K562 (cell line): ENCODE measurements at regions not wholly inside any gene's neighbourhood (a gene's known extent, or its start where the extent isn't known, plus 50 kb on each side); places are given as distances from the start of the nearest gene placed in this dataset.

Source experiments
- ATAC-seq: fragments of 200-7000 bp; cut with Tn5 transposase; 3 replicates; pipeline ENCODE4 v1.9.1; 2020; ENCODE audit warnings: moderate library complexity
- BruUV-seq: library from RNA; stranded (reverse); fragments of 400-500 nt; replicated peaks from 2 replicates; lab custom pipeline; 2021; lab: Mats Ljungman, UMichigan
- CTCF ChIA-PET: fragments of 300-600 bp; formaldehyde crosslinking; extraction: SDS; loops from one replicate; lab custom pipeline; 2021; ENCODE audit warnings: low intra/inter-chr PET ratio; lab: Yijun Ruan, JAX
- POLR2A ChIA-PET: fragments of 300-600, 350-650 bp; sonication (Branson Sonifier 250); formaldehyde crosslinking; extraction: SDS; loops from one replicate; lab custom pipeline; 2021; ENCODE audit warnings: antibody characterized with exemption, inconsistent platforms; lab: Yijun Ruan, JAX
- DNase-seq, 4 experiments: peaks; one replicate each; pipeline versions ENCODE4 v3.0.0 to v3.0.0-alpha.2; 2011 to 2018; ENCODE audit warnings: low spot score in 3 of 4, mixed read lengths in 3 of 4; ENCODE audit errors: extremely low read depth in 1 of 4
- FAIRE-seq: peaks from 2 replicates; lab custom pipeline; 2011; peaks lifted over from hg19 to GRCh38; lab: Jason Lieb, UNC
- H2AFZ ChIP-seq: 2 replicates; pipeline ENCODE4 v1.6.0; 2011; ENCODE audit warnings: low read depth, low read length, control low read depth, inconsistent platforms
- H3K27ac ChIP-seq: fragments of 200-600 bp; 3 replicates; pipeline ENCODE4 v1.8.0; 2011; ENCODE audit warnings: low read depth, mild to moderate bottlenecking, control low read depth, inconsistent platforms, low read length, moderate library complexity, mixed read lengths; ENCODE audit errors: extremely low read depth
- H3K27me3 ChIP-seq, 2 experiments: fragments of 300-600 bp in 1 of 2; 2 replicates in 1 of 2; 3 replicates in 1 of 2; pipeline versions ENCODE4 v1.6.0 to v1.8.0; 2011; ENCODE audit warnings: inconsistent platforms in 2 of 2, low read length in 2 of 2, mild to moderate bottlenecking in 1 of 2, mixed read lengths in 1 of 2, moderate library complexity in 1 of 2; ENCODE audit not compliant: control insufficient read depth in 2 of 2, insufficient read depth in 2 of 2
- H3K36me3 ChIP-seq: fragments of 300-600 bp; 3 replicates; pipeline ENCODE4 v1.8.0; 2011; ENCODE audit warnings: mild to moderate bottlenecking, low read length, inconsistent platforms; ENCODE audit not compliant: control insufficient read depth, insufficient read depth
- H3K4me1 ChIP-seq, 2 experiments: fragments of 200-600 bp in 1 of 2; replicated peaks in 1 of 2; 2 replicates in 1 of 2; 3 replicates in 1 of 2; pipeline versions ENCODE4 v1.5.1 to v1.8.0; 2011; ENCODE audit warnings: inconsistent platforms in 2 of 2, low read length in 2 of 2, mild to moderate bottlenecking in 1 of 2, mixed read lengths in 1 of 2, moderate library complexity in 1 of 2; ENCODE audit not compliant: control insufficient read depth in 2 of 2, insufficient read depth in 2 of 2
- H3K4me2 ChIP-seq: 2 replicates; pipeline ENCODE4 v1.6.1; 2011; ENCODE audit warnings: low read length, control low read depth, inconsistent platforms, mixed read lengths; ENCODE audit not compliant: insufficient read depth
- H3K4me3 ChIP-seq: fragments of 200-600 bp; sonication (generic), shearing (Covaris generic); 2 replicates; pipeline ENCODE4 v1.5.1; 2016; ENCODE audit warnings: control low read depth, inconsistent platforms
- H3K79me2 ChIP-seq: fragments of 200-600 bp; 3 replicates; pipeline ENCODE4 v1.8.0; 2011; ENCODE audit warnings: low read length, inconsistent platforms; ENCODE audit not compliant: control insufficient read depth, insufficient read depth
- H3K9ac ChIP-seq, 2 experiments: 2 replicates each; pipeline versions ENCODE4 v1.6.0 to v1.6.1; 2011; ENCODE audit warnings: low read depth in 2 of 2, low read length in 2 of 2, control low read depth in 1 of 2, inconsistent platforms in 1 of 2, mild to moderate bottlenecking in 1 of 2, mixed read lengths in 1 of 2; ENCODE audit not compliant: insufficient read depth in 1 of 2
- H3K9me1 ChIP-seq: one replicate; pipeline ENCODE4 v1.6.0; 2011; ENCODE audit warnings: inconsistent platforms, mild to moderate bottlenecking, low read length, moderate library complexity; ENCODE audit not compliant: control insufficient read depth, insufficient read depth
- H3K9me3 ChIP-seq: replicated peaks from 2 replicates; pipeline ENCODE4 v1.5.1; 2011; ENCODE audit warnings: low read depth, low read length, inconsistent platforms; ENCODE audit not compliant: control insufficient read depth, insufficient read depth
- H4K20me1 ChIP-seq: replicated peaks from 2 replicates; pipeline ENCODE4 v1.6.1; 2011; ENCODE audit warnings: low read length, inconsistent platforms, mixed read lengths; ENCODE audit not compliant: control insufficient read depth, insufficient read depth
- CUX1 ChIP-seq: fragments of 200-800 bp; sonication (Bioruptor generic); IDR thresholded peaks from 2 replicates; pipeline ENCODE4 v1.6.1; 2016; ENCODE audit warnings: missing genetic modification characterization, missing compliant biosample characterization
- FOS ChIP-seq: IDR thresholded peaks from 3 replicates; pipeline ENCODE4 v1.6.1; 2011; ENCODE audit not compliant: insufficient read length; ENCODE audit errors: extremely low read depth
- KAT2B ChIP-seq: IDR thresholded peaks from one replicate; pipeline ENCODE4 v1.6.1; 2012; ENCODE audit warnings: low read depth, mild to moderate bottlenecking, control low read depth, inconsistent platforms, low read length, moderate library complexity
- NCOA1 ChIP-seq: fragments of 450-650 bp; IDR thresholded peaks from 2 replicates; pipeline ENCODE4 v1.6.1; 2016; ENCODE audit warnings: low read depth
- PHF8 ChIP-seq: fragments of 200-600 bp; sonication (generic); IDR thresholded peaks from 2 replicates; pipeline ENCODE4 v1.6.1; 2012; ENCODE audit warnings: mixed run types, mild to moderate bottlenecking, inconsistent platforms, low read length, moderate library complexity, borderline replicate concordance
- PTTG1 ChIP-seq: fragments of 450-650 bp; IDR thresholded peaks from 2 replicates; pipeline ENCODE4 v1.6.1; 2016; ENCODE audit warnings: low read depth, mild to moderate bottlenecking, missing genetic modification characterization, missing compliant biosample characterization
- SP1 ChIP-seq: sonication (generic); formaldehyde crosslinking; IDR thresholded peaks from 2 replicates; pipeline ENCODE4 v1.8.1; 2022; ENCODE audit warnings: mild to moderate bottlenecking, missing genetic modification reagents
- ZNF408 ChIP-seq: fragments of 250-450 bp; sonication (Bioruptor Pico); IDR thresholded peaks from 2 replicates; pipeline ENCODE4 v1.4.0; 2020; ENCODE audit warnings: low read depth, mild to moderate bottlenecking, moderate library complexity
- ZNF668 ChIP-seq: fragments of 250-450 bp; sonication (Bioruptor Pico); IDR thresholded peaks from 2 replicates; pipeline ENCODE4 v1.8.0; 2022; ENCODE audit warnings: mild to moderate bottlenecking, inconsistent platforms
- ZNF696 ChIP-seq: fragments of 250-450 bp; sonication (Bioruptor Pico); conservative IDR thresholded peaks from 2 replicates; pipeline ENCODE4 v1.4.0; 2020; ENCODE audit warnings: mild to moderate bottlenecking, moderate library complexity
- WGBS: fragments of 100-300 bp; shearing (Covaris generic); methylation state at CpG from one replicate; pipeline ENCODE4 v1.1.6; 2016; ENCODE audit warnings: low coverage, mixed read lengths; ENCODE audit not compliant: insufficient coverage; ENCODE audit errors: missing lambda C conversion rate; 5-methylcytosine and 5-hydroxymethylcytosine counted together
- in situ Hi-C: fragments of 300-500 bp; cut with MboI; formaldehyde crosslinking; loops from 4 replicates; pipeline ENCODE4 v1.15.0; 2018; ENCODE audit warnings: inconsistent platforms, mixed read lengths
- intact Hi-C: fragments of 100-400 bp; cut with micrococcal nuclease; formaldehyde crosslinking; loops from 2 replicates; pipeline ENCODE4 v1.14.2; 2022

- Histone ChIP-seq H3K27me3 (no peaks in the 10 kb centered on the region), H3K4me2 (no peak overlapping the region), H3K27ac (no peak overlapping the region), H3K4me3 (no peak overlapping the region), H3K4me1 (no peaks in the 10 kb centered on the region), H3K9me1 (no peaks in the 10 kb centered on the region), H3K36me3 (no peaks in the 10 kb centered on the region), H3K79me2 (no peaks in the 10 kb centered on the region), H2AFZ (no peak overlapping the region), H3K9me3 (no peaks in the 10 kb centered on the region), H4K20me1 (no peaks in the 10 kb centered on the region), H3K9ac (no peak overlapping the region)
- in situ Hi-C loops = no loop called here
- DNase-seq (no peak), ATAC-seq (no peak), FAIRE-seq (no peak)
- ChIA-PET CTCF (no interaction called here), POLR2A (no interaction called here)
- no peak for TF ChIP-seq NCOA1
- no peak for TF ChIP-seq ZNF408 (CRISPR knock-in tag)
- BruUV-seq = no TSS peak
- intact Hi-C loops = no loop called here
- 5% methylated on average over 4 of the region's 4 CpGs for WGBS
These were observed 512.5 kb downstream of the DMAC1 start for GRCh38 chr9:7287065-7287464.

- Histone ChIP-seq H3K36me3 (no peaks in the 10 kb centered on the region), H3K79me2 (no peaks in the 10 kb centered on the region), H3K9me1 (no peaks in the 10 kb centered on the region), H3K27ac (no peak overlapping the region), H3K27me3 (no peaks in the 10 kb centered on the region), H3K4me1 (no peaks in the 10 kb centered on the region), H3K4me3 (no peak overlapping the region), H3K4me2 (no peak overlapping the region), H3K9me3 (no peaks in the 10 kb centered on the region), H3K9ac (no peak overlapping the region), H4K20me1 (no peaks in the 10 kb centered on the region), H2AFZ (no peak overlapping the region)
- ChIA-PET CTCF (no interaction called here), POLR2A (no interaction called here)
- WGBS = 0% methylated on average over 2 of the region's 2 CpGs
- no TSS peak for BruUV-seq
- intact Hi-C loops = no loop called here
- DNase-seq = no peak
- no peak for ATAC-seq
- in situ Hi-C loops = no loop called here
- no peak for FAIRE-seq
- TF ChIP-seq PTTG1 (tag) (no peak), ZNF696 (CRISPR knock-in tag) (no peak), FOS (no peak), ZNF668 (CRISPR knock-in tag) (no peak), SP1 (CRISPR knock-in tag) (no peak), PHF8 (no peak), KAT2B (no peak), CUX1 (CRISPR knock-in tag) (no peak)
These were observed 513.5 kb downstream of the DMAC1 start for GRCh38 chr9:7286101-7286500.
